Pancreas (tissue), 10 donors: ENCODE measurements at regions not wholly inside any gene's neighbourhood (a gene's known extent, or its start where the extent isn't known, plus 50 kb on each side); places are given as distances from the start of the nearest gene placed in this dataset.
"Not testable (repeated sequence)": the region's sequence is repeated elsewhere in the genome, so short reads cannot be mapped to it uniquely, and the experiment has no call there.

Experiments
- ATAC-seq, 4 donors: fragments of 200-7000 bp; cut with Tn5 transposase; one replicate each; pipeline versions ENCODE4 v1.8.0 to v1.9.1; 2020; ENCODE audit warnings: mild to moderate bottlenecking in 4 of 4, moderate library complexity in 4 of 4
- DNase-seq, 6 donors: peaks; one replicate each; pipeline ENCODE4 v3.0.0-alpha.2; 2020
- FAIRE-seq: peaks from 2 replicates; lab custom pipeline; 2012; peaks lifted over from hg19 to GRCh38; lab: Jason Lieb, UNC
- H3K27ac ChIP-seq, 4 donors: fragments of 200-600 bp; sonication (generic); 1 replicate in 3 of 4; 2 replicates in 1 of 4; pipeline versions ENCODE4 v1.5.0 to v1.8.0; 2020
- H3K27me3 ChIP-seq, 4 donors: fragments of 200-600 bp; one replicate each; pipeline ENCODE4 v1.8.0; 2021
- H3K36me3 ChIP-seq, 3 donors: fragments of 200-600 bp; sonication (generic) in 1 of 3; one replicate each; pipeline versions ENCODE4 v1.5.0 to v1.8.0; 2020 to 2021
- H3K4me1 ChIP-seq, 3 donors: fragments of 200-600 bp; one replicate each; pipeline ENCODE4 v1.8.0; 2021
- H3K4me3 ChIP-seq, 4 donors: fragments of 200-600 bp; sonication (generic) in 2 of 4; one replicate each; pipeline versions ENCODE4 v1.5.0 to v1.8.0; 2020 to 2021
- H3K9me3 ChIP-seq, 4 donors: fragments of 200-600 bp; one replicate each; pipeline ENCODE4 v1.8.0; 2021
- CTCF ChIP-seq, 4 donors: fragments of 200-600 bp; sonication (generic) in 3 of 4; IDR thresholded peaks; one replicate each; pipeline versions ENCODE4 v1.5.0 to v1.8.0; 2021; ENCODE audit warnings: antibody characterized with exemption in 4 of 4
- WGBS, 2 donors: extraction: QIAGEN DNeasy Blood & Tissue Kit; methylation state at CpG; one replicate each; pipeline ENCODE4 v1.1.7; 2013; 5-methylcytosine and 5-hydroxymethylcytosine counted together
- intact Hi-C, 3 donors: fragments of 100-400 bp; cut with DNase I; formaldehyde crosslinking; loops; one replicate each; pipeline versions ENCODE4 v1.11.1 to v1.14.2; 2022
- donor health status: healthy with polysubstance abuse.
- donor health status: DM: no; HTN: no; CAD: no; lungs with moderate emphysema.
- donor health status: DM: no; HTN: no; CAD: no.
- donor health status: control.
- donor health status: control.
- donor health status: Bipolar disorder and iron deficiency.
- donor health status: DM: yes; HTN: yes; CAD: no.
- donor health status: DM: no; HTN: no; CAD: no.
- donor health status: DM: no; HTN: no; CAD: no.
- donor health status: DM: yes; HTN: yes; CAD: no.

DNA sequence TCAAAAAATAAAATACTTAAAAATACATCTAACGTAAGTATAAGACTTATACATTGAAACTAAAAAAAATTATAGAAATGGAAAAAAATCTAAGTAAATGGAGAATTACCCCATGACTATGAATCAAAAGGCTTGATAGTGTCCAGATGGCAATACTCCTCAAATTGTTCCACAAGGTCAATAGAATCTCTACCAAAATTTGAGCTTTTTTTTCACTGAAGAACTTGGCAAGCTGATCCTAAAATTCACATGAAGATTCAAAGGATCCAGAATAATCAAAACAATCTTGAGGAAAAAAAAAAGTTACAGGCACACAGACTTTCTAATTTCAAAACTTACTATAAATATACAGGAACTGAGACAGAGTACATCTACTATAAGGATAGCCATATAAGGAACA, 448.4 kb upstream of the CDH11 start:
- FAIRE-seq = peak; percentile 5
- TF ChIP-seq CTCF (IDR thresholded peaks at IDR 0.05) = no peak
- Histone ChIP-seq H3K4me1 (no peaks in the 10 kb centered on the region), H3K27ac (no peak overlapping the region), H3K27me3 (peaks cover 0 to 6% (median 0%) of the 10 kb centered on the region in 4 donors), H3K9me3 (no peaks in the 10 kb centered on the region), H3K36me3 (no peaks in the 10 kb centered on the region), H3K4me3 (no peak overlapping the region)
- intact Hi-C loops = no loop called here
- WGBS, 2 donors = 51 to 66% methylated on average over 1 of the region's 1 CpG
- no peak for ATAC-seq
- DNase-seq = no peak

- H3K4me1 ChIP-seq = no peaks in the 10 kb centered on the region
- TF ChIP-seq CTCF (IDR thresholded peaks at IDR 0.05) = no peak
- H3K9me3 ChIP-seq = no peaks in the 10 kb centered on the region
- ATAC-seq (no peak), DNase-seq (no peak), FAIRE-seq (no peak)
- no peak overlapping the region for H3K27ac ChIP-seq
- no peaks in the 10 kb centered on the region for H3K36me3 ChIP-seq
- no peaks in the 10 kb centered on the region for H3K27me3 ChIP-seq
- no peak overlapping the region for H3K4me3 ChIP-seq
- intact Hi-C loops = no loop called here
- WGBS, 2 donors = 61 to 63% methylated on average over 3 of the region's 3 CpGs
These were observed 438.0 kb upstream of the CDH11 start for GRCh38 chr16:65559846-65560245.

GRCh38 chr16:65549689-65550088, 427.8 kb upstream of the CDH11 start:
- intact Hi-C loops, H3K4me1 ChIP-seq, H3K4me3 ChIP-seq, H3K36me3 ChIP-seq, H3K9me3 ChIP-seq, DNase-seq, H3K27ac ChIP-seq, ATAC-seq, FAIRE-seq, H3K27me3 ChIP-seq: not testable (repeated sequence)
- WGBS, 2 donors = 17 to 30% methylated on average over 1 of the region's 1 CpG

GRCh38 chr16:65548470-65548869, 426.6 kb upstream of the CDH11 start:
- no peak for DNase-seq
- WGBS, 2 donors = 56 to 83% methylated on average over 2 of the region's 2 CpGs
- Histone ChIP-seq H3K36me3 (no peaks in the 10 kb centered on the region), H3K9me3 (no peaks in the 10 kb centered on the region), H3K4me3 (no peak overlapping the region), H3K27me3 (no peaks in the 10 kb centered on the region), H3K27ac (no peak overlapping the region), H3K4me1 (no peaks in the 10 kb centered on the region)
- no peak for TF ChIP-seq CTCF (IDR thresholded peaks at IDR 0.05)
- no peak for ATAC-seq
- FAIRE-seq = no peak
- intact Hi-C loops = no loop called here

- H3K27ac ChIP-seq = no peak overlapping the region
- H3K4me1 ChIP-seq = no peaks in the 10 kb centered on the region
- FAIRE-seq (no peak), DNase-seq (no peak), ATAC-seq (no peak)
- intact Hi-C loops = no loop called here
- no peak for TF ChIP-seq CTCF (IDR thresholded peaks at IDR 0.05)
- no peaks in the 10 kb centered on the region for H3K27me3 ChIP-seq
- WGBS, 2 donors = 20 to 29% methylated on average over 7 of the region's 7 CpGs
- H3K36me3 ChIP-seq = no peaks in the 10 kb centered on the region
- H3K4me3 ChIP-seq = no peak overlapping the region
- no peaks in the 10 kb centered on the region for H3K9me3 ChIP-seq
These were observed 426.0 kb upstream of the CDH11 start for GRCh38 chr16:65547772-65548446.
